Liver (tissue), 7 donors: ENCODE measurements at regions not wholly inside any gene's neighbourhood (a gene's known extent, or its start where the extent isn't known, plus 50 kb on each side); places are given as distances from the start of the nearest gene placed in this dataset.

Experiments used
- DNase-seq: peaks from one replicate; pipeline ENCODE4 v3.0.0-alpha.2; 2017; ENCODE audit warnings: low spot score
- H3K27ac ChIP-seq, 2 donors: one replicate each; pipeline ENCODE4 v1.7.0; 2013; ENCODE audit warnings: inconsistent platforms in 2 of 2, low read length in 2 of 2, control low read depth in 1 of 2, low read depth in 1 of 2, mild to moderate bottlenecking in 1 of 2
- H3K27me3 ChIP-seq, 4 donors: one replicate each; pipeline versions ENCODE4 v1.6.1 to v1.7.0; 2013; ENCODE audit warnings: low read length in 3 of 4, inconsistent platforms in 1 of 4, mild to moderate bottlenecking in 1 of 4, moderate library complexity in 1 of 4; ENCODE audit not compliant: control insufficient read depth in 4 of 4, insufficient read depth in 4 of 4
- H3K36me3 ChIP-seq, 4 donors: one replicate each; pipeline versions ENCODE4 v1.6.1 to v1.7.0; 2013; ENCODE audit warnings: low read length in 3 of 4, mild to moderate bottlenecking in 3 of 4, low read depth in 1 of 4, moderate library complexity in 1 of 4; ENCODE audit not compliant: control insufficient read depth in 4 of 4, insufficient read depth in 3 of 4
- H3K4me1 ChIP-seq, 4 donors: one replicate each; pipeline versions ENCODE4 v1.6.1 to v1.7.0; 2013; ENCODE audit warnings: low read length in 3 of 4, mild to moderate bottlenecking in 3 of 4, moderate library complexity in 1 of 4; ENCODE audit not compliant: control insufficient read depth in 4 of 4, insufficient read depth in 4 of 4
- H3K4me3 ChIP-seq, 3 donors: one replicate each; pipeline versions ENCODE4 v1.6.1 to v1.7.0; 2013; ENCODE audit warnings: low read length in 3 of 3, control low read depth in 1 of 3, low read depth in 1 of 3, mild to moderate bottlenecking in 1 of 3
- H3K9ac ChIP-seq, 2 donors: one replicate each; pipeline ENCODE4 v1.7.0; 2013; ENCODE audit warnings: low read length in 2 of 2, mild to moderate bottlenecking in 2 of 2, moderate library complexity in 2 of 2, control low read depth in 1 of 2, low read depth in 1 of 2
- H3K9me3 ChIP-seq, 4 donors: one replicate each; pipeline versions ENCODE4 v1.6.1 to v1.7.0; 2013; ENCODE audit warnings: low read length in 3 of 4; ENCODE audit not compliant: control insufficient read depth in 4 of 4
- FOXA2 ChIP-seq: IDR thresholded peaks from 2 replicates; pipeline ENCODE4 v1.6.1; 2016; ENCODE audit warnings: antibody characterized with exemption
- HNF4G ChIP-seq: IDR thresholded peaks from 2 replicates; pipeline ENCODE4 v1.6.1; 2016; ENCODE audit warnings: antibody characterized with exemption
- SP1 ChIP-seq: IDR thresholded peaks from 2 replicates; pipeline ENCODE4 v1.6.1; 2018; ENCODE audit warnings: antibody characterized with exemption, mild to moderate bottlenecking
- TAF1 ChIP-seq: conservative IDR thresholded peaks from 2 replicates; pipeline ENCODE4 v1.6.1; 2016; ENCODE audit warnings: antibody characterized with exemption, mild to moderate bottlenecking
- YY1 ChIP-seq: IDR thresholded peaks from 2 replicates; pipeline ENCODE4 v1.6.1; 2016; ENCODE audit warnings: antibody characterized with exemption, mild to moderate bottlenecking
- WGBS: extraction: QIAGEN DNeasy Blood & Tissue Kit; methylation state at CpG from one replicate; pipeline ENCODE4 v1.1.7; 2013; 5-methylcytosine and 5-hydroxymethylcytosine counted together
- TF ChIP-seq, protein P1 (sequence below): IDR thresholded peaks from 2 replicates; pipeline ENCODE4 v1.6.1; 2016; ENCODE audit warnings: antibody characterized with exemption, mild to moderate bottlenecking
- TF ChIP-seq, protein P2 (sequence below): IDR thresholded peaks from 2 replicates; pipeline ENCODE4 v1.6.1; 2016; ENCODE audit warnings: antibody characterized with exemption
- donor health status: healthy.
- donor health status: healthy.
- donor health status: healthy.
- donor health status: healthy.

- TF ChIP-seq, protein P1, sequence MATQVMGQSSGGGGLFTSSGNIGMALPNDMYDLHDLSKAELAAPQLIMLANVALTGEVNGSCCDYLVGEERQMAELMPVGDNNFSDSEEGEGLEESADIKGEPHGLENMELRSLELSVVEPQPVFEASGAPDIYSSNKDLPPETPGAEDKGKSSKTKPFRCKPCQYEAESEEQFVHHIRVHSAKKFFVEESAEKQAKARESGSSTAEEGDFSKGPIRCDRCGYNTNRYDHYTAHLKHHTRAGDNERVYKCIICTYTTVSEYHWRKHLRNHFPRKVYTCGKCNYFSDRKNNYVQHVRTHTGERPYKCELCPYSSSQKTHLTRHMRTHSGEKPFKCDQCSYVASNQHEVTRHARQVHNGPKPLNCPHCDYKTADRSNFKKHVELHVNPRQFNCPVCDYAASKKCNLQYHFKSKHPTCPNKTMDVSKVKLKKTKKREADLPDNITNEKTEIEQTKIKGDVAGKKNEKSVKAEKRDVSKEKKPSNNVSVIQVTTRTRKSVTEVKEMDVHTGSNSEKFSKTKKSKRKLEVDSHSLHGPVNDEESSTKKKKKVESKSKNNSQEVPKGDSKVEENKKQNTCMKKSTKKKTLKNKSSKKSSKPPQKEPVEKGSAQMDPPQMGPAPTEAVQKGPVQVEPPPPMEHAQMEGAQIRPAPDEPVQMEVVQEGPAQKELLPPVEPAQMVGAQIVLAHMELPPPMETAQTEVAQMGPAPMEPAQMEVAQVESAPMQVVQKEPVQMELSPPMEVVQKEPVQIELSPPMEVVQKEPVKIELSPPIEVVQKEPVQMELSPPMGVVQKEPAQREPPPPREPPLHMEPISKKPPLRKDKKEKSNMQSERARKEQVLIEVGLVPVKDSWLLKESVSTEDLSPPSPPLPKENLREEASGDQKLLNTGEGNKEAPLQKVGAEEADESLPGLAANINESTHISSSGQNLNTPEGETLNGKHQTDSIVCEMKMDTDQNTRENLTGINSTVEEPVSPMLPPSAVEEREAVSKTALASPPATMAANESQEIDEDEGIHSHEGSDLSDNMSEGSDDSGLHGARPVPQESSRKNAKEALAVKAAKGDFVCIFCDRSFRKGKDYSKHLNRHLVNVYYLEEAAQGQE: no peak
- no peak for TF ChIP-seq SP1
- no peak for TF ChIP-seq YY1
- TF ChIP-seq FOXA2: no peak
These were observed 94.9 kb upstream of the IKZF1 start (continued) for GRCh38 chr7:50209461-50210135.

DNA sequence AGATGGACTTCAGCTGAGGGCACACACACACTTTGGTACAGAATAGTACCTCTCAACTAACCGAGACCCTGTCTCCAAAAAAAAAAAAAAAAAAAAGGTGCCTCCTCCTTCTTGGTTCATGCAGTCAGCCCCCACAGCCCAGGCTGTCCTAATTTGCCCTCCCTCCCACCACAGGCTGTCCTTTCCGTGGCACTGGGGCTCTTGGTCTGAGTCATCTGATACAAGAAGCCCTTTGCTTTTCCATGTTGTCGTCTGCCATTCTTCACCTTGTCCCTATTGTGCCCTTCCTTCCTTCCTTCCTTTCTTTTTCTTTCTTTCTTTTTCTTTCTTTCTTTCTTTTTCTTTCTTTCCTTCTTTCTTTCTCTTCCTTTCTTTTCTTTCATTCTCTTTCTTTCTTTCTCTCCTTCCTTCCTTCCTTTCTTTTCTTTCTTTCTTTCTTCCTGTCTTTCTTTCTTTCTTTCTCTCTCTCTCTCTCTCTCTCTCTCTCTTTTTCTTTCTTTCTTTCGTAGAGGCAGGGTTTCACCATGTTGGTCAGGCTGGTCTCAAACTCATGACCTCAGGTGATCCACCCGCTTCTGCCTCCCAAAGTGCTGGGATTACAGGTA lies 96.0 kb upstream of the IKZF1 start:
- TF ChIP-seq TAF1 (no peak), HNF4G (no peak), YY1 (no peak)
- 80% methylated on average over 5 of the region's 5 CpGs for whole genome bisulfite sequencing

DNA sequence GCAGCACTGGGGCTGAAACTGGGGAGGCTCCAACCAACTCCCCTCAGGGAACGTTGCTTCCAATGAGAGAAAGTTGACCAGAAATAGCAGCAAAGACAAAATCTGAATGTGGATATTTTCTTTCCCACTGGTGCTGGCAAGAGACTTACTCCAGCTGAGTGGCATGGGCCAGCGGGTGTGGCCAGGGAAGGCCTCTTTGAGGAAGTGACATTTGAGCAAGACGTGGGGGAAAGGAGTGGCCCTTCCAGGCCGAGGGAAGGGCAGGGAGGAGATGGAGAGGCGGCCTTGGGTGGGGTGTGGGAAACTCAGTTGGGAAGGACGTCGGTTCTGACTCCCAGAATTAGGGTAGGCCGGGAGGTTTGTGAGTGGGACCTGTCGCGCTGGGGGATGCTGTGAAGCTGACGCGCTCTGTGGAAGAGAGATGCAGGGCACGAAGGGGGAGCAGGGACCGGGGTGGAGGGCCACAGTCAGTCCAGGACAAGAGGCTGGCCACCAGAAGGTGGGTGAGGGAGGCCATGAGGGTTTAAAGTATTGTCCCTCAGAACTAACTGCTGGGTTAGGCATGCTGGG lies 96.7 kb upstream of the IKZF1 start:
- TF ChIP-seq, protein P2, sequence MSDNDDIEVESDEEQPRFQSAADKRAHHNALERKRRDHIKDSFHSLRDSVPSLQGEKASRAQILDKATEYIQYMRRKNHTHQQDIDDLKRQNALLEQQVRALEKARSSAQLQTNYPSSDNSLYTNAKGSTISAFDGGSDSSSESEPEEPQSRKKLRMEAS: no peak
- DNase-seq: no peak
- 74% methylated on average over 14 of the region's 14 CpGs for WGBS

More for the DNA sequence above, 96.0 kb upstream of the IKZF1 start:
- Histone ChIP-seq H3K27ac (no peak overlapping the region), H3K4me3 (no peak overlapping the region), H3K4me1 (no peaks in the 10 kb centered on the region), H3K36me3 (no peaks in the 10 kb centered on the region), H3K27me3 (no peaks in the 10 kb centered on the region), H3K9ac (no peak overlapping the region), H3K9me3 (no peaks in the 10 kb centered on the region)
- no peak for DNase-seq

DNA sequence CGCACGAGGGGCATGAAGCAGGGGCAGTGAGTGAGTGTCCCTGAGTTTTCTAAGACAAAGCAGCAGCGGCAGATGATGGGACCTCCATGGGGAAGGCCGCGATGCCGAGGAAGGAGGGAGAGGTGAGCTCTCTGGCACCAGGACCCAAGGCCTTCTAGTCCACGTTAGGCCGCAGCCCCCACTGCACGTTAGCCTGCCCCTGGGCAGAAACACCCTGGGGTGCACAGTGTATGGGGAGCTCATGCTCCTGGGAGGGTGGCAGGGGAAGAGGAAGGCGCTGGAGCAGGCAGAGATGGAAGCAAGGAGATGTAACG lies 97.3 kb upstream of the IKZF1 start:
- Histone ChIP-seq H3K27me3 (no peaks in the 10 kb centered on the region), H3K27ac (no peak overlapping the region), H3K4me1 (no peaks in the 10 kb centered on the region), H3K36me3 (no peaks in the 10 kb centered on the region), H3K9ac (no peak overlapping the region), H3K9me3 (no peaks in the 10 kb centered on the region), H3K4me3 (no peak overlapping the region)
- 82% methylated on average over 11 of the region's 11 CpGs for WGBS
- no peak for TF ChIP-seq YY1
- no peak for DNase-seq

More for the DNA sequence above, 96.7 kb upstream of the IKZF1 start:
- Histone ChIP-seq H3K27ac (no peak overlapping the region), H3K4me3 (no peak overlapping the region), H3K9me3 (no peaks in the 10 kb centered on the region), H3K9ac (no peak overlapping the region), H3K36me3 (no peaks in the 10 kb centered on the region), H3K27me3 (no peaks in the 10 kb centered on the region), H3K4me1 (no peaks in the 10 kb centered on the region)
